H9 (cell line): ENCODE measurements at regions not wholly inside any gene's neighbourhood (a gene's known extent, or its start where the extent isn't known, plus 50 kb on each side); places are given as distances from the start of the nearest gene placed in this dataset.

ENCODE experiments used
- DNase-seq: peaks from one replicate; pipeline ENCODE4 v3.0.0-alpha.2; 2017
- H2AFZ ChIP-seq: one replicate; pipeline ENCODE4 v1.6.1; 2013; ENCODE audit warnings: mild to moderate bottlenecking, low read length, control low read depth, moderate library complexity
- H2AK5ac ChIP-seq: 2 replicates; pipeline ENCODE4 v1.6.1; 2013; ENCODE audit warnings: low read length, control low read depth, mixed read lengths; ENCODE audit not compliant: insufficient read length
- H2BK120ac ChIP-seq: one replicate; pipeline ENCODE4 v1.6.1; 2013; ENCODE audit warnings: low read depth, mild to moderate bottlenecking, low read length, control low read depth, inconsistent platforms; ENCODE audit not compliant: poor library complexity, severe bottlenecking
- H2BK12ac ChIP-seq: 2 replicates; pipeline ENCODE4 v1.6.1; 2013; ENCODE audit warnings: low read length, control low read depth, mixed read lengths, low read depth; ENCODE audit not compliant: insufficient read length
- H2BK15ac ChIP-seq: 2 replicates; pipeline ENCODE4 v1.6.1; 2013; ENCODE audit warnings: low read depth, low read length, control low read depth
- H2BK20ac ChIP-seq: one replicate; pipeline ENCODE4 v1.6.1; 2013; ENCODE audit warnings: low read depth, mild to moderate bottlenecking, low read length, control low read depth, inconsistent platforms; ENCODE audit not compliant: poor library complexity, severe bottlenecking
- H2BK5ac ChIP-seq: 2 replicates; pipeline ENCODE4 v1.6.1; 2013; ENCODE audit warnings: low read length, control low read depth, mixed read lengths; ENCODE audit not compliant: insufficient read length
- H3K14ac ChIP-seq: 2 replicates; pipeline ENCODE4 v1.6.1; 2013; ENCODE audit warnings: low read length, control low read depth; ENCODE audit not compliant: insufficient read depth
- H3K18ac ChIP-seq: 2 replicates; pipeline ENCODE4 v1.6.1; 2013; ENCODE audit warnings: low read depth, mild to moderate bottlenecking, mixed read lengths, low read length, control low read depth; ENCODE audit not compliant: insufficient read length
- H3K23ac ChIP-seq: 2 replicates; pipeline ENCODE4 v1.6.1; 2013; ENCODE audit warnings: low read length, control low read depth, mixed read lengths, low read depth; ENCODE audit not compliant: insufficient read length
- H3K23me2 ChIP-seq: 2 replicates; pipeline ENCODE4 v1.6.1; 2013; ENCODE audit warnings: low read depth, mild to moderate bottlenecking, mixed read lengths, low read length, control low read depth; ENCODE audit not compliant: insufficient read length, poor library complexity, severe bottlenecking
- H3K27ac ChIP-seq: 2 replicates; pipeline ENCODE4 v1.5.1; 2013; ENCODE audit warnings: low read length, control low read depth, mixed read lengths, low read depth; ENCODE audit not compliant: insufficient read length
- H3K27me3 ChIP-seq: 2 replicates; pipeline ENCODE4 v1.6.1; 2013; ENCODE audit warnings: low read length, control low read depth, inconsistent platforms; ENCODE audit not compliant: insufficient read depth
- H3K4ac ChIP-seq: 2 replicates; pipeline ENCODE4 v1.6.1; 2013; ENCODE audit warnings: low read depth, mild to moderate bottlenecking, control low read depth, inconsistent platforms, low read length, moderate library complexity
- H3K4me1 ChIP-seq: 2 replicates; pipeline ENCODE4 v1.6.1; 2013; ENCODE audit warnings: low read length, control low read depth, inconsistent platforms; ENCODE audit not compliant: insufficient read depth
- H3K4me2 ChIP-seq: 2 replicates; pipeline ENCODE4 v1.6.1; 2013; ENCODE audit warnings: low read length, control low read depth, mixed read lengths; ENCODE audit not compliant: insufficient read length, insufficient read depth
- H3K56ac ChIP-seq: 2 replicates; pipeline ENCODE4 v1.6.1; 2013; ENCODE audit warnings: low read depth, mild to moderate bottlenecking, mixed read lengths, low read length, control low read depth; ENCODE audit not compliant: insufficient read length
- H3K79me1 ChIP-seq: 2 replicates; pipeline ENCODE4 v1.6.1; 2013; ENCODE audit warnings: low read depth, mild to moderate bottlenecking, moderate library complexity, low read length, control low read depth, inconsistent platforms; ENCODE audit not compliant: insufficient read depth, poor library complexity, severe bottlenecking
- H3K79me2 ChIP-seq: 2 replicates; pipeline ENCODE4 v1.6.1; 2013; ENCODE audit warnings: low read length, control low read depth, inconsistent platforms; ENCODE audit not compliant: insufficient read depth
- H3K9ac ChIP-seq: 2 replicates; pipeline ENCODE4 v1.6.1; 2013; ENCODE audit warnings: low read length, control low read depth, mixed read lengths; ENCODE audit not compliant: insufficient read length; ENCODE audit errors: extremely low read depth
- H3K9me3 ChIP-seq: one replicate; pipeline ENCODE4 v1.6.1; 2013; ENCODE audit warnings: low read depth, low read length, inconsistent platforms; ENCODE audit not compliant: control insufficient read depth
- H3T11ph ChIP-seq: one replicate; pipeline ENCODE4 v1.6.1; 2013; ENCODE audit warnings: mild to moderate bottlenecking, low read length, control low read depth, inconsistent platforms
- H4K20me1 ChIP-seq: one replicate; pipeline ENCODE4 v1.6.1; 2013; ENCODE audit not compliant: control insufficient read depth, insufficient read length, insufficient read depth
- H4K5ac ChIP-seq: 2 replicates; pipeline ENCODE4 v1.6.1; 2013; ENCODE audit warnings: low read depth, mild to moderate bottlenecking, mixed read lengths, low read length, control low read depth; ENCODE audit not compliant: insufficient read length
- H4K8ac ChIP-seq: replicated peaks from 2 replicates; pipeline ENCODE4 v1.6.1; 2013; ENCODE audit warnings: low read length, control low read depth, mixed read lengths, low read depth; ENCODE audit not compliant: insufficient read length
- H4K91ac ChIP-seq: 2 replicates; pipeline ENCODE4 v1.6.1; 2013; ENCODE audit warnings: low read depth, mild to moderate bottlenecking, moderate library complexity, mixed read lengths, low read length, control low read depth; ENCODE audit not compliant: insufficient read length
- H3K27ac Mint-ChIP-seq, 3 experiments: 2 replicates in 2 of 3; 3 replicates in 1 of 3; pipeline ENCODE4 v1.8.0; 2020 to 2021; ENCODE audit warnings: mixed read lengths in 3 of 3, mild to moderate bottlenecking in 1 of 3, moderate library complexity in 1 of 3
- H3K27me3 Mint-ChIP-seq: 2 replicates; pipeline ENCODE4 v1.8.0; 2021; ENCODE audit warnings: low read depth, mild to moderate bottlenecking, moderate library complexity, mixed read lengths
- H3K36me3 Mint-ChIP-seq, 3 experiments: 2 replicates in 2 of 3; 3 replicates in 1 of 3; pipeline ENCODE4 v1.8.0; 2020 to 2021; ENCODE audit warnings: low read depth in 3 of 3, mixed read lengths in 3 of 3; ENCODE audit not compliant: insufficient read depth in 1 of 3
- H3K4me1 Mint-ChIP-seq, 2 experiments: 2 replicates each; pipeline ENCODE4 v1.8.0; 2020; ENCODE audit warnings: mixed read lengths in 2 of 2
- H3K4me3 Mint-ChIP-seq, 2 experiments: 2 replicates in 1 of 2; 3 replicates in 1 of 2; pipeline ENCODE4 v1.8.0; 2020 to 2021; ENCODE audit warnings: mild to moderate bottlenecking in 2 of 2, mixed read lengths in 2 of 2, moderate library complexity in 1 of 2
- H3K9me3 Mint-ChIP-seq, 2 experiments: 2 replicates in 1 of 2; 3 replicates in 1 of 2; pipeline ENCODE4 v1.8.0; 2020; ENCODE audit warnings: mild to moderate bottlenecking in 2 of 2, mixed read lengths in 2 of 2, moderate library complexity in 1 of 2
- CTCF ChIP-seq: fragments of 200-600 bp; sonication (generic); conservative IDR thresholded peaks from 3 replicates; pipeline ENCODE4 v1.8.0; 2021; ENCODE audit warnings: antibody characterized with exemption, mild to moderate bottlenecking
- WGBS: extraction: QIAGEN DNeasy Blood & Tissue Kit; methylation state at CpG from one replicate; pipeline ENCODE4 v1.1.7; 2013; ENCODE audit warnings: missing lambda C conversion rate, low lambda C conversion rate, mixed read lengths; ENCODE audit not compliant: insufficient read length; ENCODE audit errors: extremely low coverage; 5-methylcytosine and 5-hydroxymethylcytosine counted together

- peak; percentile 16 for DNase-seq
- Mint-ChIP-seq H3K9me3 (no peaks in the 10 kb centered on the region), H3K27me3 (no peaks in the 10 kb centered on the region), H3K27ac (peak overlapping the region in 1 of 3 experiments; percentile 73; a peak in 3 of 7 replicates), H3K4me1 (peaks cover 16 to 19% of the 10 kb centered on the region in 2 experiments), H3K4me3 (no peak overlapping the region), H3K36me3 (no peaks in the 10 kb centered on the region)
- H3K4me1 ChIP-seq: no peaks in the 10 kb centered on the region; the same call in 1 of the 2 replicates
- no peaks in the 10 kb centered on the region for H3K23me2 ChIP-seq
- no peak overlapping the region for H2BK20ac ChIP-seq
- no peaks in the 10 kb centered on the region for H4K20me1 ChIP-seq
- H3K14ac ChIP-seq: no peak overlapping the region
- no peak overlapping the region for H3K4ac ChIP-seq
- H4K91ac ChIP-seq: no peak overlapping the region
- no peak for TF ChIP-seq CTCF
- no peak overlapping the region for H3K27ac ChIP-seq
- H3K79me1 ChIP-seq: no peaks in the 10 kb centered on the region
- H3K9ac ChIP-seq: no peak overlapping the region
- no peak overlapping the region for H3K23ac ChIP-seq
- no peak overlapping the region for H4K5ac ChIP-seq
- H3K18ac ChIP-seq: no peak overlapping the region
- WGBS: no CpG with 5 or more reads among the region's 2 CpGs
- no peaks in the 10 kb centered on the region for H3K9me3 ChIP-seq
- no peak overlapping the region for H3K56ac ChIP-seq
- no peaks in the 10 kb centered on the region for H3K27me3 ChIP-seq
- H2AK5ac ChIP-seq: no peak overlapping the region
- H3K79me2 ChIP-seq: no peaks in the 10 kb centered on the region
- H2BK120ac ChIP-seq: no peak overlapping the region
- no peak overlapping the region for H2AFZ ChIP-seq
- H4K8ac ChIP-seq: no peak overlapping the region
- H2BK5ac ChIP-seq: no peak overlapping the region
- no peak overlapping the region for H2BK12ac ChIP-seq
- H3T11ph ChIP-seq: no peak overlapping the region
- no peak overlapping the region for H3K4me2 ChIP-seq
- H2BK15ac ChIP-seq: no peak overlapping the region
These were observed 713.0 kb downstream of the BRINP3 start for GRCh38 chr1:189764391-189765320.
